Left cardiac atrium (tissue), 4 donors: ENCODE measurements at regions not wholly inside any gene's neighbourhood (a gene's known extent, or its start where the extent isn't known, plus 50 kb on each side); places are given as distances from the start of the nearest gene placed in this dataset.

Source experiments
- ATAC-seq, 2 donors: fragments of 200-7000 bp; cut with Tn5 transposase; one replicate each; pipeline ENCODE4 v1.9.1; 2020; ENCODE audit warnings: mild to moderate bottlenecking in 2 of 2, moderate library complexity in 2 of 2
- DNase-seq: peaks from one replicate; pipeline ENCODE4 v3.0.0-alpha.2; 2020
- intact Hi-C, 2 donors: fragments of 100-400 bp; cut with DNase I; formaldehyde crosslinking; loops; one replicate each; pipeline versions ENCODE4 v1.14.1 to v1.15.1; 2022 to 2023
- donor health status: DM: no; HTN: yes; CAD: no.
- donor health status: DM: no; HTN: yes; CAD: no; lungs with severe emphysema.
- donor health status: DM: yes; HTN: yes; CAD: no.
- donor health status: Dilated cardiomyopathy.

DNA sequence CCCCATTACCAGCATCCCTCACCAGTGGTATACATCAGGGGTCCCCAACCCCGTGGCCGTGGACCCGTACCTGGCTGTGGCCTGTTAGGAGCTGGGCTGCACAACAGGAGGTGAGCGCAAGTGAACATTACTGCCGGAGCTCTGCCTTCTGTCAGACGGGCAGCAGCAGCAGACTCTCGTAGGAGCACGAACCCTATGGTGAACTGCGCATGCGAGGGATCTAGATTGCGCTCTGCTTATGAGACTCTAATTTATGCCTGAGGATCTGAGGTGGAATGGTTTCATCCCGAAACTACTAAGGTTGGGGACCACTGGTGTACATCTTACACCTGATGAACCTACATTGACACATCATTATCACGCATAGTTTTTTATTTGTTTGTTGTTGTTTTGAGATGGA is 52.8 kb upstream of the DHX15 start:
- intact Hi-C loops: no loop called here
- DNase-seq: no peak

DNA sequence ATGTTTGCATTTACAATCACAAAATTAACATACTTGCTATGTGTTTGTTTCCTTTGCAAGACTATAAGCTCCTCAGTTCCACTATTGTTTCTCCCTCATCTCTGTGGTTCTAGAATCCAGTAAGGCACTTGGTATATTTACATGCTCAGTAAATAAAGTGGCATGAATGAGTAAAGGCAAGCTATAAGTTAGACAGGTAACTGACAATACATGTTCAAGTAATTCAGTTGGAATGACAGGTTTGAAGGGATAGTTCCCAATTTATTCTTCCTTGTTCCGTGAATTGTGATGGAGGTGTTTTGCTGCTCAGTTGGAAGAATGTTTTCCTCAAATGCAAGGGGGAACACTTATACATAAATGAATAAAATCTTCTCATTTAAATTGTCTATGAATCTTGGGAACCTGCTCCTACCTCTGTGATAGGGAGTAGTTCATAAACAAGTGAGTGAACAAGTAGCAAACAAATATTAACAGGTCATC is 54.1 kb upstream of the DHX15 start:
- DNase-seq: no peak
- intact Hi-C loops: no loop called here
- ATAC-seq: no peak

More for the DNA sequence above, 52.8 kb upstream of the DHX15 start:
- no peak for ATAC-seq

DNA sequence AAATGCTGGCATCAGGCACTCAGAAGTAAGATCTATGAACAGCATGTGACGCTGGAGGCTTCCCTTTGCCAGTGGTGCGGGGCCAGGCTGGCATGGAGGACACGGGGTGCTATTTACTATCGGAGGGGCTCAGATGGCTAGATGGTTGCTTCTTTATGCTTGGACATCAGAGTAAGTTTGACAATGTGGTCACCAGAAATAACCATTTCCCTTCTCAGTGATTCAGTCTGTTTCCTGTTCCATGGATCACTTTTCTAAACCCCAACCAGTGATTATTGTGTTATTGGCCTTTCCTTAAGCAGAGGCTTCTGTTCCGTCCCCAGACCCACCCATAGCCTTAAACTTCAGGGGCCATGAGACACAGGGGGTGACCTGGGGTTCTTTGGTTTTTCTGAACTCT is 55.4 kb upstream of the DHX15 start:
- DNase-seq (no peak), ATAC-seq (no peak)

DNA sequence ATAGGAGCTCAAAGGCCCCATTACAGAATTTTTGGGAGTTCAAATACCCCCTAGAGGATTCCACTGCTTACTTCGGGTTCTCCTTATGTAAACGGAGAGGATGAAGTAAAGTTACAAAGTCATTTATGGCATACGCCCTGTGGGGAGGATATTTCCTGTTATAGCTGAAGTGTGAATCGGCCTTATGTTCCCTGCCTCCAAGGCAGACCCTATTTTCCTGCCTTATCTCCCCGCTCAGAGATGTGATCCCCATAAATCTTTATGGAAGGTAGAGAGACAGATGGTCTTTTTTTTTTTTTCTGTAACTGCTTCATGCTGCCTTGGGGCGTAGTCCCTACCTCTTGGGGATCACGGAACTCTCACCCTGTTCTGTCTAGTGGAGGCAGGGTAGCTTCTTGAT is 56.0 kb upstream of the DHX15 start:
- intact Hi-C loops: no loop called here
- no peak for DNase-seq
- no peak for ATAC-seq

More for the DNA sequence above, 55.4 kb upstream of the DHX15 start:
- intact Hi-C loops: no loop called here

DNA sequence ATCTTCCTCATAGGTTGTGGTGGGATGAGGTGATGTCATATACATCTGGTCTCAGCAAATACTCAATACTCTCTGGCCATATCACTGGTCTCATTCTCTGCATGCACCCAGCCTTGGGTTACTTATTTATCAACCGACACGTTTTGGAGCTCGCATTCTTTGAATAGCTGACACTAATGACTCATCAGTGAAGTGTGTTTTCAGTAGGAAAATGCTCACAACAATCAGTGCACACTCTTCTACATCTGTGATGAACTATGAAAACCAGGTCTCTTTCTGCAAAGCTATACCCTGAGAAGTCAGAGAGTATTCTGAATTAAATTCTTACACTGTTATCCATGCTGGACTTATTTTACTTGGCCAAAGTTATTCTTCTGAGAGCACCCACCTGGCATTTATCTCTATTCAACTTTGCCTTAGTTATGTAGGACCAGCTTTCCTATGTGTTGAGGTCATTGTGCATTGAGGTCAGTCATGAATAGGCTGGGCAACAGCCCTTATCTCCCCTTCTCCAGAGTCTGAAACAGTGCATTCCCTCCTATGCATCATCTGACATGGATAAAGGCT is 58.7 kb upstream of the DHX15 start:
- intact Hi-C loops: no loop called here
- no peak for DNase-seq
- ATAC-seq: peak in 1 of 2 donors; percentile 78

DNA sequence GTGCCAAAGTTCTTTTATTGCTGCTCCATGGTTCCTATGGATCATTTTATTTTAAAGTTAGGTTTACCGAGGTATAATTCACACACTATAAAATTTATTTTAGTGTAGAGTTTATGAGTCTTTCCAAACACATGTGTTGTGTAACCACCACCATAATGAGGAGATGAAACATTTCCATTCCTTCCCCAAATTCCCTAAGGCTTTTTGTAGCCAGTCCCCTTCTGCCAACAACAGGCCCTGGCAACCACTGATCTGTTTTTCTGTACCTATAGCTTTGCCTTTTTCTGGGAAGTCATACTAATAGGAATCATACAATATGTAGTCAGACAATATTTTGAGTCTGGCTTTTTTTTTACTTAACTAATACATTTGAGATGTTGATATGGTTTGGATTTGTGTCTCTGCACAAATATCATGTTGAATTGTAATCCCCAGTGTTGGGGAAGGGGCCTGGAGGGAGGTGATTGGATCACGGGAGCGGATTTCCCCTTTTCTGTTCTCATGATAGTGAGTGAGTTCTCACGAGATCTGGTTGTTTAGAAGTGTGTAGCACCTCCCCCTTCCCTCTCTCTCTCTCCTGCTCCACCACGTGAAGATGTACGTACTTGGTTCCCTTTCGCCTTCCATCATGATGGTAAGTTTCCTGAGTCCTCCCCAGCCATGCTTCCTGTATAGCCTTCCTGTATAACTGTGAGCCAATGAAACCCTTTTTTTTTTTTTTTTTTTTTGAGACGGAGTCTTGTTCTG is 59.6 kb upstream of the DHX15 start:
- DNase-seq (no peak), ATAC-seq (no peak)
- intact Hi-C loops: no loop called here

DNA sequence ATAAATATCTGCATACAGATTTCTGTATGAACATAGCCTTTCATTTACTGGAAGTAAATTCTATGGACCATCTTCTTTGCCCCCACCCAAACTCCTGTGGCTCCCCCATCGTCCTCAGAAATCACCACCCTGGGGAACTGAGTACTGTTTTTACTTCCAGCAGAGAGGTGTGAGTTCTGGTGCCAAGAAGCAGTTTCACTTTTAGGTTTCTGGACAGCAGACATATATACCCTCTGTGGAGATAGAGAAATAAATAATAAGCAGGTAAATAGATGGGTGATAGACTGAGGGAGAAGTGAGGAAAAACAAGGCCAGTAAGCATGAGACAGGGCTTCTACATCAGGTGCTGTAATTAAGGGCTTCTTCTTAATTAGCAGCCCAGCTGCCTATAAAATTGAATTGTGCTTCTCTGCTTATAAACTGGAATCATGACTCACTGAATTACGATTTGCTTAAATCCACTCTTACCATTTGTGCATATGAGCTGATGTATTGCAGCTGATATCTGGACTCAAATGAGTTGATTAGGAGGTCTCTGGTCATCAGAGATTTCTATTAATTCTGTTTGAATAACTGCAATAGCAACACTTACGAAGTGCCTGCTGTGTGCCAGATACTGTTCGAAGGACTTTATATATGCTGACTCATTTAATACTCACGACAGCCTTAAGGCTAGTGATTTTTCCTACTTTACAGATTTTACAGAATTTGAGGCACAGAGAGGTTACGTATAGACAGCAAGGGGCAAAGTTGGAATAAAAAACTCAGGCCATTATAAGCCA is 60.8 kb upstream of the DHX15 start:
- no peak for ATAC-seq
- intact Hi-C loops: no loop called here
- DNase-seq: no peak

DNA sequence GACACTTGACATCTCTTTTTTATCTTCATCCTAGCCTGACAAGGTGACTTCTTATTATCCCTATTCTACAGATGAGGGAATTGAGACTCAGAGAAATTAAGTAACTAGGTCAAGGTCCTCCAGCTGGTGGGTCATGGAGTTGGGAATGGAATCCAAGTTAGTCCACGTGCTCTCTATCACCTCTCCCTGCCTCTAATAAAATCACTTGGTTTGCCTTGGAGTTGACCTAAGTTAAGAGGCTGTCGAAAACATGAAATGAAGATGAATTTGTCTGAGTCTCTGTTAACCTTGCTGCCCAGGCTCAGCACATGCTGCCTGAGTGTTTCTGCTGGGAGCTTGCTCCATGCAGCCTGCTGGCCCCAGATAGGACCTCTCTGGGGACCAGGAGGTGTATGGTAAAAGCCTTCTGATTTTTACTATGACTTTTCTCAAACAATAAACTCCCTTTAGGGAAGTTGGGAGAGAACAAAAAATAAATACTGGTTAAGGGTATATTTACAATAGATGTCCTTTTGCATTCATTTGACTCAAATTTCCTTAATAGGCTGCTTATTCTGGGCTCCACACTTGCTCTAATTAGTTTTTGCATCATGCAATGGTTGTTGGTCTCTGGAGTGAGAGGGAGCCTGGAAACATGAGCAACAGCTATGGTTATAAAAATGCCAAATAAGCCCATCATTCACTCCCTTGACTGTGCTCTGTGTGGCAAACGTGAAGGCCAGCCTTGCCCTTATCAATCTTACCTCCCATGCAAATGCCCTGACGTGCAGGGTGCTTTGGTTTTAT is 61.6 kb upstream of the DHX15 start:
- intact Hi-C loops: no loop called here
- DNase-seq (no peak), ATAC-seq (peak in 1 of 2 donors; percentile 30)

DNA sequence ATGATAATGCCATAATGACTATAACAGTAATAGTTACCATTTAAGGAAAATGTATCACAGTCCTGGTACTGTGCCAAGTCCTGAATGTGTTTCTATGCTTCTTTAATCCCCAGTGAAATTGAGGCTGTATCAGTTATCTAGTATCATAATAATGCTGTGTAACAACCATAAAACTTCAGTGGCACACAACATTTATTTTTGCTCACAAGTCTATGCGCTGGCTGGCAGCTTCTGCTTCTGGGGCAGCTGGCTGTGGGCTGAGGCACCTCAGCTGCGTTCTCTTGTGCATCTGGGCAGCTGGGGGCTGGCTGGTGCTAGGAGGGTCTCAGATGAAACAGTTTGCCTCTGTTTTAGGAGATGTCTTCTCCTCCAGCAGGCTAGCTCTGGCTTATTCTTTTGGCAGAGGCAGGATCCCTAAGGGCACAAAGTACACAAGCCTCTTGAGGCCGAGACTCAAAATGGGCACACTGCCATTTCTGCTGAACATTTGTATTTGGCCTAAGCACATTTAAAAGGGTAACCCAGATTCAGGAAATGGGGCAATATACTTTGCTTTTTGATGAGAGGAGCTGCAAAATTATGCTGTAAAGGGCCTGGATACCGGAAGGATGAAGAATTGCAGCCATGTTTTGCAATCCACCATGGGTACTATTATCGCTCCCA is 62.6 kb upstream of the DHX15 start:
- intact Hi-C loops: no loop called here
- ATAC-seq: no peak
- DNase-seq: no peak

DNA sequence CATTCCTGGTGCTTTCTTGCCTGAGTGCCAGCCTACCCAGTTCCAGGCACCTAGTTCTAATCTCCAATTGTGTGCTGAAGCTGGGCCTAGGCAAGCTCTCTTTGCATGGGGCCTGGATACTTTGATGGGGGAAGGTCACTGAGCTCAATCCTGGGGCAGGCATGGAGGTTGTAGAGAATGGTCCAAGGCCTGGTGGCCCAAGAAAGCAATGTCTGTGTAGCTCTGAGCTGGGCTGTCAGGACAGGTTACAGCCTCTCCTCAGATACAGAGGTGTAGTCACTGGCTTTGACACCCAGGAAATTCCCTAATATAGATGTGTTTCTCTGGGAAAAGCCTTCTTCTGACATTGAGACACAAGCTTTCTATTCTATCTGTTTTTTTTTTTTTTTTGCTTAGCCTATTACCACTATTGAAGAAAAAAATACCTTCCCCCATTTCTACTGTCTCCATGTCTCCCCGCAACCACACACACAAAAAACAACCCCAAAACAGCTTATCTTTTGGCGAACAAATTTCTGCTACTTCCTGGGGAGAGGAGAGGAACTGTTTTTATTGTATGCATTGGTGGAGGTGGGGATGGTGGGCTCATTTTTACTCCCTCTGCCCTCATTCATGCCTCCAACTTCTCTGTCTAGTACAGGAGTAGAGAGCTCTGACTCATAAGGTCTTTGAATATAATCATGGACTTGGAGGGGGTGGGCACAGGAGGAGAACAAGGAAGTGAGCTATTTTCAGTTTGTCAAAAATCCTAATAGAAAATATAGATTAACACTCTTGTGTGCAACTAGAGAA is 66.7 kb upstream of the DHX15 start:
- intact Hi-C loops: no loop called here
- ATAC-seq (no peak), DNase-seq (no peak)

DNA sequence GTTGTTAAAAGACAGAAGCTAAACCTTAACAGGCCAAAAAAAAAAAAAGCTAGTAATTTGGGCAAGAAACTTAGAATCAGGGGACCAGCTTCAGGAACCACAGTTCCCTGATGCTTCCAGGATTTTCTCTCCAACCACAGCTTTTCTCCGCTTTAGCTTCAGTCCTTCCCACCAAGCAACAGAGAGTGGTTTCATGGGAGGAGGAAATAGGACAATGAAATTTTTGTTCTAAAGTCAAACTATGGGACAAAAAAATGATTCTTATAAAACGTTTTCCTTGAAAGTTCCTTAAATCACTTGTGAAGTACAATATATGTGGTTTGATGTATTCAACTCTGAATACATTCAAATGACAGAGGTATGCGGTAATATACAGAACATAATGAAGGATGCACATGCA is 71.0 kb upstream of the DHX15 start:
- intact Hi-C loops: no loop called here
- ATAC-seq: no peak
- DNase-seq: no peak

DNA sequence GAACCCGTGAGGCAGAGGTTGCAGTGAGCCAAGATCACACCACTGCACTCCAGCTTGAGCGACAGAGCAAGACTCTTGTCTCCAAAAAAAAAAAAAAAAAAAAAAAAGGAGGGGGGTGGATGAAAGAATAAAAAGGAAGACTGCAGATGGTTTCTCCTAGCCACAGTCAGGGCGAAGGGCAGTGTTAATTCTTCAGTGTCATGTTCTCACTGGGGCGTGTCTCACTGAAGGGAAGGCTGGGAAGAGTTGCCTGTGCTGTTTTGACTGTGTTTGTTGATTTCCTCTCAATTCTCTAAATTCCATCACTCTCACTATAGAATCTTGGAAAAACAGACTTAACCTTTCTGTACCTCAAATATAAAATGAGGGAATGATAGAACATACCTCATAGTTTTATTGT is 71.6 kb upstream of the DHX15 start:
- intact Hi-C loops: no loop called here
- DNase-seq (no peak), ATAC-seq (no peak)

DNA sequence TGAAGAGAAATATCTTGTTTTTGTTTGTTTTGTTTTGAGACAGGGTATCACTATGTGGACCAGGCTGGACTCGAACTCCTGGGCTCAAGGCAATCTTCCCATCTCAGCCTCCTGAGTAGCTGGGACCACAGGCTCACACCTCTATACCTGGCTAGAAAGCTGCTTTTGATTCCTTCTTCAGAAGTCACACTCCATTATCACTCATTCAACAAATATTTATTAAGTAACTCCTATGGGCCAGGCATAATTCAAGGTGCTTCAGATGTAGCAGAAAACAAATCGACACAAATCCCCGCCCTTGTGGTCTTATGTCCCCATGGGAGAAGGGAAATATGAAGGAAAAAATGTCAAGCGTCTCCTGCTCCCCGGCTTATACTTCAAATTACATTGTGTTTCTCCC is 72.6 kb upstream of the DHX15 start:
- DNase-seq (no peak), ATAC-seq (no peak)
- intact Hi-C loops: no loop called here

DNA sequence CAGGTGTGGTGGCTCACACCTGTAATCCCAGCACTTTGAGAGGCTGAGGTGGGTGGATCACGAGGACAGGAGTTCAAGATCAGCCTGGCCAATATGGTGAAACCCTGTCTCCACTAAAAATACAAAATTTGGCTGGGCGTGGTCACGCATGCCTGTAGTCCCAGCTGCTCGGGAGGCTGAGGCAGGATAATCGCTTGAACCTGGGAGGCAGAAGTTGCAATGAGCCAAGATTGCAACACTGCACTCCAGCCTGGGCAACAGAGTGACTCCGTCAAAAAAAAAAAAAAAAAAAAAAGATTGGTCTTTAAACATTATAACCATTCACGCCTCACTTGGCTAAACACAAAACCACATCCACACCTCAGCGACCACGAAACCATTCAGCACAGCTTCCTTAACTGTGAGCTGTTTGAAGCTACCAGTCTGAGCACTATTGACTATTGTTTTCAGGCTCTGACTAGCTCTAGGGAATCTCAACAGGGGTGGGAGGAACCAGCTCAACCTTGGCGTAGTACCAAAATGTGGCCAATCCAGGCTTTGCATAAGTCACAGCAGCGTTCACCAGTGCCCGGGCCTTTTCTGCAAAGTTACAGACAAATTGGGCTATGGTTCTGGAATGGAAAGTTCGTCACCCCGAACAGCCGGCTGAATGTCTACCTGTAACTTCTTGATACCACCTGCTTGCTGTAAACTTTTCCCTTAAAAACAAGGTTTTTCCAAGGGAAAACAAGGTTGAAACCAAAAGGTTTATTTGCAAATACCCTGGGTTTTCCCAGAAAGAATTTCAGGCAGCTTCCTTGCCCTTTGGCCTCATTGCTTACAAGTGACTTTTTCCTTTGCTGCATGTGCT is 73.6 kb upstream of the DHX15 start:
- ATAC-seq (peak; percentile 77 to 82), DNase-seq (peak; percentile 46)
- intact Hi-C loops: no loop called here

DNA sequence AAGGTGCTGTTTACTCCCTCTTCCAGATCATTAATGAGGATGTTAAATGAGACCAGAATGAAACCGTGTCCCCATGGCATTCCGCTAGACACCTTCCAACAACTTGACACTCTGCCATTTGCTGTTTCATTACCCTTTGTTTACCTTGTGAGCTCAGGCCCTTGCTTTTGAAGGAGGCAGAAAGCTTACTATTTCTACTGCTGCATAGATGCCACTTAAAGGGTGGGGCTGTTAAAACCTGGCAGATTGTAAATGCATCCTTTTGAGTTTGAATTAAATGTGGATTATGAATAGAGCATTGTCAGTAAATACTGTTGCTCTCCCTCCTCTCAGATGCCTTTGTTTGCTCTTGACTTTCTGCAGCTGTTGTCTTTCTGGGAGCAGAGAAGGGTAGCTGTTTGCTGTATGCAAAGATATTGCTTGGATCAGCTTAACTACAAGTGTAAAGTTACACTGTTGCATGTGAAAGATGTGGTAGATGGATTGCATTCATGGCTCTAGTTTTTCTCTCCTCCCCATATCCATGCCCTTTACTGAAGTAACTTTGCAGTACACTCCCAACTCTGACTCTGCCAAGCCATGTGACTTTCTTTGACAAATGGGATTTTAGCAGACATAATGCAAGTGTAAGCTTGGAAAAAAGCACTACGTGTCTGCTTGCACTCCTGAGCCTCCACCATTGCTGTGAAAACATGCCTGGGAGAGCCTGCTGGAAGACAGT is 75.0 kb upstream of the DHX15 start:
- DNase-seq (no peak), ATAC-seq (no peak)
- intact Hi-C loops: no loop called here

DNA sequence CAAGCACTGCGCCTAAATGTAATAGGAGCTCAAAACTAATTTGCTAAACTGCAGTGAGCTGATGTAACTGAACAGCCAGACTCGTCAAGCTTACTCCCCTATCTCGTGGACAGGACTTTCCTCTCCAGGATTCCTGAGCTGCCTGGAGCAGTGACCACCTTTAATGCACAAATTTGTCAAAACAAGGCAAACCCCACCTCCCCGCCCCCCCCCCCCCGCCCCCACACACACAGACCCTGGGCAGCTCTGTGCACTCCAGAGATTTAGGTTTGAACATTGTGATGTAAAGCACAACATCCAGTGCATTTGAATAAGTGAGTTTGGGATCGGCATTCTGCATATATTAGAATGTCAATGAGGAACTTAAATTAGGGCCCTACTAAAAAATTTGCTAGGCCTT is 77.7 kb upstream of the DHX15 start:
- ATAC-seq (no peak), DNase-seq (no peak)
- intact Hi-C loops: no loop called here

DNA sequence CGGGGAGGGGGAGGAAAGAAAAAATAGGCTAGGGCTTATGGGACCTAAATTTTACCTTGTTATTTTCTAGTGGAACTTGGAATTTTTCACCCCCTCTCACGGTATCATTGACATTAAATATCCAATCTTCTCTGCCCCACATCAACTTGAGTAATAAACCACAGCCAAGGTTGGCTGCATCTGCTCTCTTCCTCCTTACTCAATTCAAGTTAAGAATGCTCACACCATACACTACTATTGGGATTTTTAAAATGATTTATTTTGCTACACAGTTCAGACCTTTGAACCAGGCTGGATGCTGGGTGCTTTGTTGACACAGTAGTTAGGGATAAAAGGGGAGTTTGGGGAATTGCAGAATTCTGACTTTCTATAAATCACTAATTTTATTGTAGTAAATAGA is 78.2 kb upstream of the DHX15 start:
- no peak for ATAC-seq
- intact Hi-C loops: no loop called here
- no peak for DNase-seq
